VCaP (cell line): ENCODE measurements at regions not wholly inside any gene's neighbourhood (a gene's known extent, or its start where the extent isn't known, plus 50 kb on each side); places are given as distances from the start of the nearest gene placed in this dataset.
"Not testable (repeated sequence)": the region's sequence is repeated elsewhere in the genome, so short reads cannot be mapped to it uniquely, and the experiment has no call there.

Experiments used
- H3K27ac ChIP-seq: fragments of 450-650 bp; 2 replicates; pipeline ENCODE4 v1.5.1; 2017
- TF ChIP-seq, protein P1 (sequence below): fragments of 450-650 bp; conservative IDR thresholded peaks from 2 replicates; pipeline ENCODE4 v1.5.1; 2017; ENCODE audit warnings: mild to moderate bottlenecking, moderate library complexity

DNA sequence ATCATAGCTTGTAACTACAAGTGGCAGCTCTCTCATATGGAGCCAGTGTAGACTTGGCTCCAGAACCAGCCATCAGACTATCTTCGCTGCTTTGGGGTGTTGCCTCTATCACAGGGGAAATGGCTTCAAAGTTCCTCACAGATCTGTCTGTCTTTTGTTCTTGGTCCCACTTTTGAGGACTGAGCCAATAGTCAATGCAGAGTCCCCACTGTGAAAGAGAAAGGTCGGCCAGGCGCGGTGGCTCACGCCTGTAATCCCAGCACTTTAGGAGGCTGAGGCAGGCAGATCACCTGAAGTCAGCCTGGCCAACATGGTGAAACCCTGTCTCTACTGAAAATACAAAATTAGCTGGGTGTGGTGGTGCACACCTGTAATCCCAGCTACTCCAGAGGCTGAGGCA is 86.9 kb upstream of the FZD7 start:
- H3K27ac ChIP-seq: not testable (repeated sequence)

- TF ChIP-seq, protein P1, sequence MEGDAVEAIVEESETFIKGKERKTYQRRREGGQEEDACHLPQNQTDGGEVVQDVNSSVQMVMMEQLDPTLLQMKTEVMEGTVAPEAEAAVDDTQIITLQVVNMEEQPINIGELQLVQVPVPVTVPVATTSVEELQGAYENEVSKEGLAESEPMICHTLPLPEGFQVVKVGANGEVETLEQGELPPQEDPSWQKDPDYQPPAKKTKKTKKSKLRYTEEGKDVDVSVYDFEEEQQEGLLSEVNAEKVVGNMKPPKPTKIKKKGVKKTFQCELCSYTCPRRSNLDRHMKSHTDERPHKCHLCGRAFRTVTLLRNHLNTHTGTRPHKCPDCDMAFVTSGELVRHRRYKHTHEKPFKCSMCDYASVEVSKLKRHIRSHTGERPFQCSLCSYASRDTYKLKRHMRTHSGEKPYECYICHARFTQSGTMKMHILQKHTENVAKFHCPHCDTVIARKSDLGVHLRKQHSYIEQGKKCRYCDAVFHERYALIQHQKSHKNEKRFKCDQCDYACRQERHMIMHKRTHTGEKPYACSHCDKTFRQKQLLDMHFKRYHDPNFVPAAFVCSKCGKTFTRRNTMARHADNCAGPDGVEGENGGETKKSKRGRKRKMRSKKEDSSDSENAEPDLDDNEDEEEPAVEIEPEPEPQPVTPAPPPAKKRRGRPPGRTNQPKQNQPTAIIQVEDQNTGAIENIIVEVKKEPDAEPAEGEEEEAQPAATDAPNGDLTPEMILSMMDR: no peak
- H3K27ac ChIP-seq: no peak overlapping the region
Measured at GRCh38 chr2:201947287-201947686, 86.4 kb upstream of the FZD7 start.

GRCh38 chr2:201949181-201949926 is 84.3 kb upstream of the FZD7 start:
- TF ChIP-seq, protein P1: no peak
- no peak overlapping the region for H3K27ac ChIP-seq

DNA sequence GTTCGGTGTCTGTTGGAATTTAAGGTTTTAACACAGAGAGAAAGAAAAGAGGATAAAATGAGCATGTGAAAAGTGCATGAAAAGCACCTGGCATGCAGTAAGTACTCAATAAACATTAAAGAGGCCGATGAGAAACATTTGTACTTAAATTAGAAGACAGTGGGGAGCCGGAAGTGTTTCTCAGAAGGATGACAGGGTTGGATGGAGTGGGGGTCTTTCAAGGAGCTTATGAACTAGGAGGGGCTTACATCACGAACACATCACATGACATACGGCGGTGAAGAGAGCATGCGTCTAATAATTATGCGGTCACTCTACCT is 83.8 kb upstream of the FZD7 start:
- no peak overlapping the region for H3K27ac ChIP-seq
- TF ChIP-seq, protein P1: no peak

DNA sequence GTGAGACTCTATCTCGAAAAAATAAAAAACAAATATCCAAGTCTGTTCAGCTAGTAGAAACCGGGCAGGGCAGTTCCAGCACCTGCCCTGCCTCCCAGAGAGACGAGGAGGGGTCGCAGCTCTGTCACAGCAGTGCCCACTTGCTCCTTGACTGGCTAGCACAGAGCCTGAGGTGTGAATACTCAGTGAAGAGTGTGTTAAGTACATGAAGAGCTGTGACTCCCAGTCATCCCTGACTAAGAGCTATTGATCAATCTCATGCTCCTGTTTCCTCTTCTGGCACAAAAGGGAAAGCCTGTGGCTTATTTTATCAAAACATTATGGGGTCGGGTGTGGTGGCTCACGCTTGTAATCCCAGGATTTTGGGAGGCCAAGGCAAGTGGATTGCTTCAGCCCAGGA is 83.0 kb upstream of the FZD7 start:
- TF ChIP-seq, protein P1: no peak
- H3K27ac ChIP-seq: no peak overlapping the region

DNA sequence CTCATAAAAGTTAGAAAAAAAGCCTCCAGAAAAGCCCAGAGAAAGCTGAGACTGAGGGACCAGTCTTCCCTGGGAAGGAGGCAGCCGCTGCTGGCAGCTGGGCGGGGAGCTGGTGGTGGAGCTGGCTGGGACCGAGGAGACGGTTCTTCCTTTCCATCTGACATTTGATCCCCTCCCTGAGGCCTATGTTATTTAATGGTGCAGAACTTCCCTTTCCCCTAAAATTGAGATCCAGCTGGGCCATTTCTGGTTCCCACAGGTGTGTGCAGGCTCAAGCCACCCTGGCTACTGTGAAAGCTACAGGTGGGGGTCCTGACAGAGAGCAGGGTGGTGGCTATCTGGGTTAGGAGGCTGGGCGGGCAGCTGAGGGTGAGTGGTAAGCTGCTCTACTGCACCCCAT is 81.5 kb upstream of the FZD7 start:
- TF ChIP-seq, protein P1: no peak
- no peak overlapping the region for H3K27ac ChIP-seq

GRCh38 chr2:201953396-201953795 is 80.3 kb upstream of the FZD7 start:
- TF ChIP-seq, protein P1: no peak
- H3K27ac ChIP-seq: no peak overlapping the region

DNA sequence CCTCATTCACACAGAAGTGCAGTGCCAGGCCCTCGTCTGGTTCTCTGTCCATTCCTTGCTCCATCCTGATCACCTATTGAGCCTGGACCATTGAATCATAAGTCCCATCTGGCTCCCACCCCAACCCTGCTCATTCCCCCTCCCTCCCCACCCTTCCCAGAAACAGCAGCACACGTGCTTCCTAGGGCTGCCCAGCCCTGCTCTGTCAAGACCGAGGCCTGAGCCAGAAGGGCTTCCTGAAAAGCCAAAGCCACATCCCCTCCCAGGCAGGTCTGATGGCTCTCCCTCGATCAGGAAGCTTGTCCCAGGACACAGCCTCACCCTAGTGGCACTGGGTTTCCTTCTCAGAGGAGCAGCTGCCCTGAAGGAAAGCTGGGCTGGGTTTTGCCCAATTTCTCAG is 79.8 kb upstream of the FZD7 start:
- no peak overlapping the region for H3K27ac ChIP-seq
- TF ChIP-seq, protein P1: no peak
